ENCODE measurements at regions not wholly inside any gene's neighbourhood (a gene's known extent, or its start where the extent isn't known, plus 50 kb on each side); places are given as distances from the start of the nearest gene placed in this dataset.

DNA sequence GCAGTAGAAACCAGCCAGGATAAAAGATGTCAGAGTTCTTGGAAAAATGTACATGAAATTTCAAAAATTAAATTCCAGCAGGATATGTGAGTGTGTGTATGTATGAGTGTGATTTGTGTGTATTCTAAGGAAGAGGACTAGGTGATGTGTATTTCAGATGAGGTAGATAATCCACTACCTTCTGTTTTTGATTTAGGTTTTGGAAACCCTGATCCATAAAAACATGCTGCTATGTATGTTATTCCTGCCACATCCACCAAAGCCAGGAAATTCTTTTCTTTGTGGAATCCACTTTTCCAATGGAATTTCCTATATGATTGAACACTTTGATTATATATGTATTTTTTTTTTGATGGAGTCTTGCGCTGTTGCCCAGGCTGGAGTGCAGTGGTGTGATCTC, 276.9 kb downstream of the UQCRFS1 start:
- Histone ChIP-seq H3K23ac (ENCODE audit: low read depth, low read length, poor library complexity) (no peak overlapping the region), H3K4me3 (ENCODE audit: low read length in 2 of 2) (no peak overlapping the region), H3K9ac (ENCODE audit: low read depth, low read length, poor library complexity) (no peak overlapping the region), H2AK5ac (ENCODE audit: low read depth, low read length) (no peak overlapping the region), H3K27ac (replicated peaks; ENCODE audit: low read length) (no peak overlapping the region), H2BK12ac (ENCODE audit: low read length) (no peak overlapping the region), H3K9me3 (replicated peaks in 1 of 2; ENCODE audit: control insufficient read depth in 2 of 2, insufficient read depth in 1 of 2, low read depth in 1 of 2, low read length in 2 of 2) (no peaks in the 10 kb centered on the region), H3K36me3 (replicated peaks in 1 of 2; ENCODE audit: control insufficient read depth in 2 of 2, insufficient read depth in 2 of 2, low read length in 2 of 2) (no peaks in the 10 kb centered on the region), H3K79me1 (ENCODE audit: low read depth, low read length) (no peaks in the 10 kb centered on the region), H2BK120ac (ENCODE audit: low read depth, low read length) (no peak overlapping the region), H3K4me1 (ENCODE audit: control insufficient read depth in 2 of 2, insufficient read depth in 1 of 2, low read depth in 1 of 2, low read length in 2 of 2) (no peaks in the 10 kb centered on the region), H3K18ac (ENCODE audit: low read length) (no peak overlapping the region), H2AFZ (ENCODE audit: low read length) (no peak overlapping the region), H3K4ac (ENCODE audit: low read length) (no peak overlapping the region), H3K27me3 (ENCODE audit: control insufficient read depth in 3 of 3, insufficient read depth in 3 of 3, low read depth in 1 of 3, low read length in 3 of 3) (no peaks in the 10 kb centered on the region), H3K4me2 (ENCODE audit: insufficient read depth, low read length, poor library complexity, severe bottlenecking) (no peak overlapping the region), H4K91ac (ENCODE audit: low read depth, low read length, poor library complexity) (no peak overlapping the region), H2BK5ac (ENCODE audit: low read length) (no peak overlapping the region), H4K8ac (ENCODE audit: low read depth, low read length) (no peak overlapping the region), H2BK15ac (ENCODE audit: low read length) (no peak overlapping the region), H3K14ac (ENCODE audit: low read length) (no peak overlapping the region)
- DNase-seq (ENCODE audit: low spot score), result no peak
- WGBS, 2 donors (ENCODE audit: extremely low coverage in 2 of 2, insufficient read length in 2 of 2, insufficient replicate concordance in 1 of 2), result no CpG with 5 or more reads among the region's 1 CpG

DNA sequence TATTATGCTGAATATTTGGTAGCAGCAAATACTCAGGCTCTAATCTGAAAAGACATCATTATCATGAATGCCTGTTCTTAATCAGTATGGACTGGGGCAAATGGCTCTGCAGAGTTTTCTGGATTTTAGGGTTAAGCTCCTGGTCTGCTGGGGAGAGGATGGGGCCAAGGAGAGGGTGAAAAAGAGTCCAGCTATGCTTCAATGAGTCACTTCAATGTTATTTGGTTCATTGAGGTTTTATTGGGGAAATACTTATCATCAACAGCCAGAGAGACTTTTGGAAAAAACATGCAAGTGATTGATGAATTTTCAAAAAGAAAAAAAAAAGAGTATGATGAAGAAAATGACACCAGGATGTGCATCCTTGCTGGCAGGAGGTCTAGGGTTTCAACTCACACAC, 278.3 kb downstream of the UQCRFS1 start:
- Histone ChIP-seq H2AK5ac (ENCODE audit: low read depth, low read length) (no peak overlapping the region), H2BK12ac (ENCODE audit: low read length) (no peak overlapping the region), H3K4ac (ENCODE audit: low read length) (no peak overlapping the region), H3K79me1 (ENCODE audit: low read depth, low read length) (no peaks in the 10 kb centered on the region), H3K36me3 (replicated peaks in 1 of 2; ENCODE audit: control insufficient read depth in 2 of 2, insufficient read depth in 2 of 2, low read length in 2 of 2) (no peaks in the 10 kb centered on the region), H2BK15ac (ENCODE audit: low read length) (no peak overlapping the region), H2AFZ (ENCODE audit: low read length) (no peak overlapping the region), H3K4me3 (ENCODE audit: low read length in 2 of 2) (no peak overlapping the region), H3K14ac (ENCODE audit: low read length) (no peak overlapping the region), H2BK120ac (ENCODE audit: low read depth, low read length) (no peak overlapping the region), H4K8ac (ENCODE audit: low read depth, low read length) (no peak overlapping the region), H3K4me1 (ENCODE audit: control insufficient read depth in 2 of 2, insufficient read depth in 1 of 2, low read depth in 1 of 2, low read length in 2 of 2) (no peaks in the 10 kb centered on the region), H3K27me3 (ENCODE audit: control insufficient read depth in 3 of 3, insufficient read depth in 3 of 3, low read depth in 1 of 3, low read length in 3 of 3) (no peaks in the 10 kb centered on the region), H3K9ac (ENCODE audit: low read depth, low read length, poor library complexity) (no peak overlapping the region), H4K91ac (ENCODE audit: low read depth, low read length, poor library complexity) (no peak overlapping the region), H3K4me2 (ENCODE audit: insufficient read depth, low read length, poor library complexity, severe bottlenecking) (no peak overlapping the region), H3K27ac (replicated peaks; ENCODE audit: low read length) (no peak overlapping the region), H3K18ac (ENCODE audit: low read length) (no peak overlapping the region), H3K9me3 (replicated peaks in 1 of 2; ENCODE audit: control insufficient read depth in 2 of 2, insufficient read depth in 1 of 2, low read depth in 1 of 2, low read length in 2 of 2) (no peaks in the 10 kb centered on the region), H2BK5ac (ENCODE audit: low read length) (no peak overlapping the region), H3K23ac (ENCODE audit: low read depth, low read length, poor library complexity) (no peak overlapping the region)
- DNase-seq (ENCODE audit: low spot score), result no peak

DNA sequence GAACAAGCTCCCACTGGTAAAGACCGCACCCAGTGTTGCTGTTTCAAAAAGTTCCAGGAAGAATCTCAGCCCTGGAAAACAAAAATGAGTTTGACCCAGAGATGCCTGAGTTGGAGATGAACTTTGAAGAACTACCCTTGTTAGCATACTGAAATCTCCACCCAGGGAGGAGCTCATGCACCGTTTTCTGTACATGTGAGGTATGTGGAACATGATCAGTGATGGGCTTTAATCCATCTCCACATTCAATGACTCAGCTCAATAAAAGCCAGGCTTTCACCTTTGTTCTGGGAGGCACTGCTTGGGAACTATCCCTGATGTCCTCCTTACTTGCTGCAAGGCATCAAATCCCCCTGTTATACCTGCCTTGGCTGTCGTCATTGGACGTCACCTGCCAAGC, 279.9 kb downstream of the UQCRFS1 start:
- Histone ChIP-seq H2BK15ac (ENCODE audit: low read length) (no peak overlapping the region), H3K23ac (ENCODE audit: low read depth, low read length, poor library complexity) (no peak overlapping the region), H3K14ac (ENCODE audit: low read length) (no peak overlapping the region), H3K36me3 (replicated peaks in 1 of 2; ENCODE audit: control insufficient read depth in 2 of 2, insufficient read depth in 2 of 2, low read length in 2 of 2) (no peaks in the 10 kb centered on the region), H3K27me3 (ENCODE audit: control insufficient read depth in 3 of 3, insufficient read depth in 3 of 3, low read depth in 1 of 3, low read length in 3 of 3) (no peaks in the 10 kb centered on the region), H4K8ac (ENCODE audit: low read depth, low read length) (no peak overlapping the region), H3K4ac (ENCODE audit: low read length) (no peak overlapping the region), H3K4me3 (ENCODE audit: low read length in 2 of 2) (no peak overlapping the region), H3K18ac (ENCODE audit: low read length) (no peak overlapping the region), H4K91ac (ENCODE audit: low read depth, low read length, poor library complexity) (no peak overlapping the region), H3K9ac (ENCODE audit: low read depth, low read length, poor library complexity) (no peak overlapping the region), H3K27ac (replicated peaks; ENCODE audit: low read length) (no peak overlapping the region), H2BK12ac (ENCODE audit: low read length) (no peak overlapping the region), H3K4me2 (ENCODE audit: insufficient read depth, low read length, poor library complexity, severe bottlenecking) (no peak overlapping the region), H2BK5ac (ENCODE audit: low read length) (no peak overlapping the region), H3K4me1 (ENCODE audit: control insufficient read depth in 2 of 2, insufficient read depth in 1 of 2, low read depth in 1 of 2, low read length in 2 of 2) (no peaks in the 10 kb centered on the region), H3K79me1 (ENCODE audit: low read depth, low read length) (no peaks in the 10 kb centered on the region), H3K9me3 (replicated peaks in 1 of 2; ENCODE audit: control insufficient read depth in 2 of 2, insufficient read depth in 1 of 2, low read depth in 1 of 2, low read length in 2 of 2) (no peaks in the 10 kb centered on the region), H2AFZ (ENCODE audit: low read length) (no peak overlapping the region), H2BK120ac (ENCODE audit: low read depth, low read length) (no peak overlapping the region), H2AK5ac (ENCODE audit: low read depth, low read length) (no peak overlapping the region)
- DNase-seq (ENCODE audit: low spot score), result no peak
- no CpG with 5 or more reads among the region's 4 CpGs for WGBS, 2 donors (ENCODE audit: extremely low coverage in 2 of 2, insufficient read length in 2 of 2, insufficient replicate concordance in 1 of 2)

GRCh38 chr19:28932446-28932845, 280.5 kb downstream of the UQCRFS1 start:
- Histone ChIP-seq H3K4me2 (ENCODE audit: insufficient read depth, low read length, poor library complexity, severe bottlenecking) (no peak overlapping the region), H3K9ac (ENCODE audit: low read depth, low read length, poor library complexity) (no peak overlapping the region), H4K91ac (ENCODE audit: low read depth, low read length, poor library complexity) (no peak overlapping the region), H4K8ac (ENCODE audit: low read depth, low read length) (no peak overlapping the region), H3K4ac (ENCODE audit: low read length) (no peak overlapping the region), H3K27ac (replicated peaks; ENCODE audit: low read length) (no peak overlapping the region), H3K4me1 (ENCODE audit: control insufficient read depth in 2 of 2, insufficient read depth in 1 of 2, low read depth in 1 of 2, low read length in 2 of 2) (no peaks in the 10 kb centered on the region), H3K27me3 (ENCODE audit: control insufficient read depth in 3 of 3, insufficient read depth in 3 of 3, low read depth in 1 of 3, low read length in 3 of 3) (no peaks in the 10 kb centered on the region), H2BK5ac (ENCODE audit: low read length) (no peak overlapping the region), H2BK12ac (ENCODE audit: low read length) (no peak overlapping the region), H3K9me3 (replicated peaks in 1 of 2; ENCODE audit: control insufficient read depth in 2 of 2, insufficient read depth in 1 of 2, low read depth in 1 of 2, low read length in 2 of 2) (no peaks in the 10 kb centered on the region), H3K23ac (ENCODE audit: low read depth, low read length, poor library complexity) (no peak overlapping the region), H3K79me1 (ENCODE audit: low read depth, low read length) (no peaks in the 10 kb centered on the region), H3K36me3 (replicated peaks in 1 of 2; ENCODE audit: control insufficient read depth in 2 of 2, insufficient read depth in 2 of 2, low read length in 2 of 2) (no peaks in the 10 kb centered on the region), H3K18ac (ENCODE audit: low read length) (no peak overlapping the region), H2AK5ac (ENCODE audit: low read depth, low read length) (no peak overlapping the region), H2BK15ac (ENCODE audit: low read length) (no peak overlapping the region), H2AFZ (ENCODE audit: low read length) (no peak overlapping the region), H2BK120ac (ENCODE audit: low read depth, low read length) (no peak overlapping the region), H3K4me3 (ENCODE audit: low read length in 2 of 2) (no peak overlapping the region), H3K14ac (ENCODE audit: low read length) (no peak overlapping the region)
- DNase-seq (ENCODE audit: low spot score), result no peak
- no CpG with 5 or more reads among the region's 3 CpGs for WGBS, 2 donors (ENCODE audit: extremely low coverage in 2 of 2, insufficient read length in 2 of 2, insufficient replicate concordance in 1 of 2)

All from neuronal stem cell (in vitro differentiated cells).